ENCODE measurements at regions not wholly inside any gene's neighbourhood (a gene's known extent, or its start where the extent isn't known, plus 50 kb on each side); places are given as distances from the start of the nearest gene placed in this dataset.

GRCh38 chr14:97630249-97630648 is 833.1 kb downstream of the VRK1 start:
- no peaks in the 10 kb centered on the region for H3K27me3 ChIP-seq (ENCODE audit: control insufficient read depth in 2 of 2, insufficient read depth in 2 of 2, low read length in 2 of 2)
- ChIA-PET CTCF (no interaction called here), POLR2A (no interaction called here)
- DNase-seq (ENCODE audit: low read depth, low spot score) = no peak
- TF ChIP-seq MAX (IDR thresholded peaks at IDR 0.05; ENCODE audit: insufficient read depth, insufficient read length) (no peak), EZH2 (IDR thresholded peaks at IDR 0.05; ENCODE audit: borderline replicate concordance, low read depth, low read length, severe bottlenecking) (no peak), POLR2A (IDR thresholded peaks at IDR 0.05; ENCODE audit: low read depth, low read length) (no peak), FOS (IDR thresholded peaks at IDR 0.05; ENCODE audit: borderline replicate concordance, insufficient read depth, low read length) (no peak), GATA2 (IDR thresholded peaks at IDR 0.05; ENCODE audit: insufficient read depth, insufficient read length, low read depth, low read length) (no peak), JUN (IDR thresholded peaks at IDR 0.05; ENCODE audit: borderline replicate concordance, insufficient read depth, insufficient read length, low read depth) (no peak)
- TF ChIP-seq, protein P1, sequence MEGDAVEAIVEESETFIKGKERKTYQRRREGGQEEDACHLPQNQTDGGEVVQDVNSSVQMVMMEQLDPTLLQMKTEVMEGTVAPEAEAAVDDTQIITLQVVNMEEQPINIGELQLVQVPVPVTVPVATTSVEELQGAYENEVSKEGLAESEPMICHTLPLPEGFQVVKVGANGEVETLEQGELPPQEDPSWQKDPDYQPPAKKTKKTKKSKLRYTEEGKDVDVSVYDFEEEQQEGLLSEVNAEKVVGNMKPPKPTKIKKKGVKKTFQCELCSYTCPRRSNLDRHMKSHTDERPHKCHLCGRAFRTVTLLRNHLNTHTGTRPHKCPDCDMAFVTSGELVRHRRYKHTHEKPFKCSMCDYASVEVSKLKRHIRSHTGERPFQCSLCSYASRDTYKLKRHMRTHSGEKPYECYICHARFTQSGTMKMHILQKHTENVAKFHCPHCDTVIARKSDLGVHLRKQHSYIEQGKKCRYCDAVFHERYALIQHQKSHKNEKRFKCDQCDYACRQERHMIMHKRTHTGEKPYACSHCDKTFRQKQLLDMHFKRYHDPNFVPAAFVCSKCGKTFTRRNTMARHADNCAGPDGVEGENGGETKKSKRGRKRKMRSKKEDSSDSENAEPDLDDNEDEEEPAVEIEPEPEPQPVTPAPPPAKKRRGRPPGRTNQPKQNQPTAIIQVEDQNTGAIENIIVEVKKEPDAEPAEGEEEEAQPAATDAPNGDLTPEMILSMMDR (IDR thresholded peaks at IDR 0.05; ENCODE audit: extremely low read depth in 1 of 2, insufficient read depth in 1 of 2, low read depth in 1 of 2, low read length in 2 of 2) = no peak
- no peak for FAIRE-seq
- no peaks in the 10 kb centered on the region for H3K4me1 ChIP-seq (ENCODE audit: control insufficient read depth, extremely low read depth, insufficient read depth, low read length)
- no TSS peak for BruUV-seq (replicated peaks)
- H3K79me2 ChIP-seq (ENCODE audit: control insufficient read depth, insufficient read depth, low read length) = no peaks in the 10 kb centered on the region
- no peaks in the 10 kb centered on the region for H3K9me1 ChIP-seq (replicated peaks; ENCODE audit: control insufficient read depth, extremely low read depth, insufficient read depth, low read length)
- no peak overlapping the region for H3K27ac ChIP-seq (ENCODE audit: insufficient read depth, low read depth, low read length)
- intact Hi-C loops (cut with micrococcal nuclease) = no loop called here
- dilution Hi-C loops (cut with MboI; ENCODE audit: extremely low pct_ligation_motif_present, low sequenced_read_pairs) = no loop called here
- H3K9ac ChIP-seq (replicated peaks; ENCODE audit: extremely low read depth, insufficient read depth, low read length) = no peak overlapping the region
- no peaks in the 10 kb centered on the region for H3K36me3 ChIP-seq (ENCODE audit: control insufficient read depth in 2 of 2, extremely low read depth in 1 of 2, insufficient read depth in 2 of 2, low read length in 2 of 2)
- H3K4me3 ChIP-seq (replicated peaks in 1 of 3; ENCODE audit: insufficient read depth in 1 of 3, low read depth in 1 of 3, low read length in 3 of 3) = no peak overlapping the region
- H4K20me1 ChIP-seq (replicated peaks; ENCODE audit: control insufficient read depth, extremely low read depth, insufficient read depth, low read length) = no peaks in the 10 kb centered on the region
- H3K9me3 ChIP-seq (replicated peaks; ENCODE audit: control insufficient read depth, insufficient read depth, low read length) = peaks cover 4% of the 10 kb centered on the region
- H3K4me2 ChIP-seq (ENCODE audit: insufficient read depth, low read length) = no peak overlapping the region
- no peak overlapping the region for H2AFZ ChIP-seq (ENCODE audit: low read depth, low read length)
